ENCODE measurements at regions not wholly inside any gene's neighbourhood (a gene's known extent, or its start where the extent isn't known, plus 50 kb on each side); places are given as distances from the start of the nearest gene placed in this dataset.

- no peak for TF ChIP-seq CUX1 (IDR thresholded peaks at IDR 0.05; ENCODE audit: insufficient replicate concordance, low read depth, low read length)
- TF ChIP-seq SREBF2 (IDR thresholded peaks at IDR 0.05; ENCODE audit: low read length), result no peak
- no peak for TF ChIP-seq ZBTB33 (IDR thresholded peaks at IDR 0.05)
- TF ChIP-seq, protein P1, sequence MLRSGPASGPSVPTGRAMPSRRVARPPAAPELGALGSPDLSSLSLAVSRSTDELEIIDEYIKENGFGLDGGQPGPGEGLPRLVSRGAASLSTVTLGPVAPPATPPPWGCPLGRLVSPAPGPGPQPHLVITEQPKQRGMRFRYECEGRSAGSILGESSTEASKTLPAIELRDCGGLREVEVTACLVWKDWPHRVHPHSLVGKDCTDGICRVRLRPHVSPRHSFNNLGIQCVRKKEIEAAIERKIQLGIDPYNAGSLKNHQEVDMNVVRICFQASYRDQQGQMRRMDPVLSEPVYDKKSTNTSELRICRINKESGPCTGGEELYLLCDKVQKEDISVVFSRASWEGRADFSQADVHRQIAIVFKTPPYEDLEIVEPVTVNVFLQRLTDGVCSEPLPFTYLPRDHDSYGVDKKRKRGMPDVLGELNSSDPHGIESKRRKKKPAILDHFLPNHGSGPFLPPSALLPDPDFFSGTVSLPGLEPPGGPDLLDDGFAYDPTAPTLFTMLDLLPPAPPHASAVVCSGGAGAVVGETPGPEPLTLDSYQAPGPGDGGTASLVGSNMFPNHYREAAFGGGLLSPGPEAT (IDR thresholded peaks at IDR 0.05; ENCODE audit: low read depth), result no peak
- no peak for TF ChIP-seq NR2F1 (conservative IDR thresholded peaks at IDR 0.05)
- no peak for TF ChIP-seq MTA2 (IDR thresholded peaks at IDR 0.05; ENCODE audit: low read depth)
- no peak for TF ChIP-seq CEBPB (IDR thresholded peaks at IDR 0.05; ENCODE audit: borderline replicate concordance in 1 of 2, low read depth in 2 of 2, low read length in 2 of 2)
- TF ChIP-seq E4F1 (IDR thresholded peaks at IDR 0.05; ENCODE audit: borderline replicate concordance, partially characterized antibody), result no peak
These were observed 703.9 kb downstream of the BRINP1 start (continued) for GRCh38 chr9:118665226-118665919.

Data from GM12878 (cell line).